ENCODE measurements at regions not wholly inside any gene's neighbourhood (a gene's known extent, or its start where the extent isn't known, plus 50 kb on each side); places are given as distances from the start of the nearest gene placed in this dataset.
A peak's percentile ranks its signal among the peaks of the same experiment; 100 is the strongest.

GRCh38 chr6:28597924-28598722 lies 72.4 kb downstream of the GPX5 start:
- H3F3A ChIP-seq (ENCODE audit: insufficient read depth) = peaks cover 6% of the 10 kb centered on the region; the same call in 1 of the 2 replicates
- H3K36me3 ChIP-seq (ENCODE audit: low read depth) = no peaks in the 10 kb centered on the region
- H3K4me3 ChIP-seq = peak overlapping the region; percentile 70
- peaks cover 3% of the 10 kb centered on the region; the same call in 1 of the 2 replicates for H3K4me1 ChIP-seq (ENCODE audit: insufficient read depth)
- peak overlapping the region; percentile 83 for H2AFZ ChIP-seq
- H3K27me3 ChIP-seq (replicated peaks; ENCODE audit: insufficient read depth) = no peaks in the 10 kb centered on the region
- H3K9me2 ChIP-seq (ENCODE audit: insufficient read depth) = no peaks in the 10 kb centered on the region
- H3K9me3 ChIP-seq (ENCODE audit: low read depth) = no peaks in the 10 kb centered on the region
- in situ Hi-C loops (cut with MboI) = no loop called here
- H3K79me2 ChIP-seq (ENCODE audit: insufficient read depth) = no peaks in the 10 kb centered on the region
- peak overlapping the region; percentile 78 for H3K4me2 ChIP-seq (ENCODE audit: unreplicated experiment)
- no peak overlapping the region for H3K27ac ChIP-seq
- DNase-seq = peak; percentile 17
- TF ChIP-seq EZH2phosphoT487 (IDR thresholded peaks at IDR 0.05; ENCODE audit: insufficient read depth, low read depth) = no peak
- TF ChIP-seq EZH2 (IDR thresholded peaks at IDR 0.05; ENCODE audit: insufficient read depth, poor library complexity, severe bottlenecking) = no peak
- no peaks in the 10 kb centered on the region for H4K20me1 ChIP-seq (ENCODE audit: insufficient read depth)
- 31 to 35% methylated on average over 13 of the region's 13 CpGs for WGBS, 2 experiments (ENCODE audit: low coverage in 1 of 2, low lambda C conversion rate in 2 of 2, missing lambda C conversion rate in 2 of 2)
- H3K9ac ChIP-seq = peak overlapping the region; percentile 29; the same call in 1 of the 2 replicates

DNA sequence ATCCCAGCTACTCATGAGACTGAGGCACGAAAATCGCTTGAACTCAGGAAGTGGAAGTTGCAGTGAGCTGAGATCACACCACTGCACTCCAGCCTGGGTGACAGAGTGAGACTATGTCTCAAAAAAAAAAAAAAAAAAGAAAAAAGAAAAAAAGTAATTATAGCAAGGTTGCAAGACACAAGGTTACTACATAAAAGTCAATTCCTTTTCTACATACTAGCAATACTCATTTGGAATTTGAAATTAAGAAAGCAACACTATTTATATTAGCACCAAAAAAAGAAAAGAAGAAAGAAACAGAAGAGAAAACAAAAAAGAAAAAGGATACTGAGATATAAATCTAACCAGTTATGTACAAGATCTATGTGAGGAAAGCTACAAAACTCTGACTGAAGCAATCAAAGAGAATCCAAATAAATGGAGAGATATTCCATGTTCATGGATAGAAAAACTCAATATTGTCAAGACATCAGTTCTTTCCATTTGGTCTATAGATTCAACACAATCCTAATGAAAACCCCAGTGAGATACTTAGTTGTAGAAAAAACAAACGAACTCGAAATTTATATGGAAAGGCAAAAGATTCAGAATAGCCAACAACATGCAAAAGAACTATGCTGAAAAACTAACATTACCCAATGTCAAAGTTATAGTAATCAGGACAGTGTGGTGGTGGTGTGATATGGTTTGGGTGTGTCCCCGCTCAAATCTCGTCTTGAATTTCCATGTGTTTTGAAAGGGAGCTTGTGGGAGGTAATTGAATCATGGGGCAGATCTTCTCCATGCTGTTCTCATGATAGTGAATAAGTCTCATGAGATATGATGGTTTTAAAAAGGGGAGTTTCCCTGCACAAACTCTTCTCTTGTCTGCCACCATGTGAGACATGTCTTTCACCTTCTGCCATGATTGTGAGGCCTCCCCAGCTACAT lies 73.3 kb downstream of the GPX5 start:
- TF ChIP-seq EZH2 (IDR thresholded peaks at IDR 0.05; ENCODE audit: insufficient read depth, poor library complexity, severe bottlenecking) (no peak), EZH2phosphoT487 (IDR thresholded peaks at IDR 0.05; ENCODE audit: insufficient read depth, low read depth) (no peak)
- no peak overlapping the region for H3K27ac ChIP-seq
- no peaks in the 10 kb centered on the region for H3K36me3 ChIP-seq (ENCODE audit: low read depth)
- no peak overlapping the region for H3K4me3 ChIP-seq
- no peak overlapping the region for H2AFZ ChIP-seq
- H4K20me1 ChIP-seq (ENCODE audit: insufficient read depth) = no peaks in the 10 kb centered on the region
- 39 to 42% methylated on average over 6 of the region's 6 CpGs for whole genome bisulfite sequencing, 2 experiments (ENCODE audit: low coverage in 1 of 2, low lambda C conversion rate in 2 of 2, missing lambda C conversion rate in 2 of 2)
- no peak overlapping the region for H3K4me2 ChIP-seq (ENCODE audit: unreplicated experiment)
- H3K79me2 ChIP-seq (ENCODE audit: insufficient read depth) = no peaks in the 10 kb centered on the region
- peaks cover 6% of the 10 kb centered on the region; the same call in 1 of the 2 replicates for H3F3A ChIP-seq (ENCODE audit: insufficient read depth)
- no peaks in the 10 kb centered on the region for H3K9me3 ChIP-seq (ENCODE audit: low read depth)
- no peaks in the 10 kb centered on the region for H3K9me2 ChIP-seq (ENCODE audit: insufficient read depth)
- H3K27me3 ChIP-seq (replicated peaks; ENCODE audit: insufficient read depth) = no peaks in the 10 kb centered on the region
- peaks cover 3% of the 10 kb centered on the region; the same call in 1 of the 2 replicates for H3K4me1 ChIP-seq (ENCODE audit: insufficient read depth)
- in situ Hi-C loops (cut with MboI) = no loop called here
- H3K9ac ChIP-seq = no peak overlapping the region
- DNase-seq = no peak

- Histone ChIP-seq H3F3A (ENCODE audit: insufficient read depth) (peaks cover 6% of the 10 kb centered on the region; the same call in 1 of the 2 replicates), H3K4me2 (ENCODE audit: unreplicated experiment) (no peak overlapping the region), H2AFZ (no peak overlapping the region), H3K27ac (no peak overlapping the region), H3K4me1 (ENCODE audit: insufficient read depth) (peaks cover 3% of the 10 kb centered on the region; the same call in 1 of the 2 replicates), H3K79me2 (ENCODE audit: insufficient read depth) (no peaks in the 10 kb centered on the region), H3K36me3 (ENCODE audit: low read depth) (no peaks in the 10 kb centered on the region), H3K4me3 (no peak overlapping the region), H3K27me3 (replicated peaks; ENCODE audit: insufficient read depth) (no peaks in the 10 kb centered on the region), H3K9me2 (ENCODE audit: insufficient read depth) (no peaks in the 10 kb centered on the region), H3K9ac (no peak overlapping the region), H3K9me3 (ENCODE audit: low read depth) (no peaks in the 10 kb centered on the region), H4K20me1 (ENCODE audit: insufficient read depth) (no peaks in the 10 kb centered on the region)
- WGBS, 2 experiments (ENCODE audit: low coverage in 1 of 2, low lambda C conversion rate in 2 of 2, missing lambda C conversion rate in 2 of 2) = 66 to 67% methylated on average over 7 of the region's 7 CpGs
- DNase-seq = no peak
- TF ChIP-seq EZH2phosphoT487 (IDR thresholded peaks at IDR 0.05; ENCODE audit: insufficient read depth, low read depth) = no peak
- TF ChIP-seq EZH2 (IDR thresholded peaks at IDR 0.05; ENCODE audit: insufficient read depth, poor library complexity, severe bottlenecking) = no peak
- in situ Hi-C loops (cut with MboI) = no loop called here
These were observed 74.6 kb downstream of the GPX5 start for GRCh38 chr6:28600245-28600644.

DNA sequence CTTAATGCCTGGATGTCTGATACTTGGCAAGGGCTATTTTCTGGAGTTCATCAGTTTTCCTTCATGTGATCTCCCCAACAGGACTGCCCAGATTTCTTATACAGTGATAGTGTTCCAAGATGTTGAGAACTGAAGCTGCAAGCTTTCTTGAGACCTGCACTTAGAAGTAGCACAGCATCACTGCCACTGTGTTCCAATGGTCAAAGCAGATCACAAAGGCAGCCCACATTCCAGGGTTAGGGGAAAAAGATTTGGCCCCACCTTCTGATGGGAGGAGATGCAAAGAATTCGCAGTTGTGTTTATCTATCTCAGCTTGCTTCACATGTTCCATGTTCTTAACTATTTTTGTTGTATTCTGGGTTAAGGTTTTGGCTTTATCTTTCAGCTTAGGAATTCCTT lies 78.2 kb downstream of the GPX5 start:
- no peaks in the 10 kb centered on the region for H3K9me2 ChIP-seq (ENCODE audit: insufficient read depth)
- no peaks in the 10 kb centered on the region for H3F3A ChIP-seq (ENCODE audit: insufficient read depth)
- H3K79me2 ChIP-seq (ENCODE audit: insufficient read depth) = no peaks in the 10 kb centered on the region
- no peak overlapping the region for H3K9ac ChIP-seq
- no peak overlapping the region for H2AFZ ChIP-seq
- in situ Hi-C loops (cut with MboI) = no loop called here
- no peaks in the 10 kb centered on the region for H3K4me1 ChIP-seq (ENCODE audit: insufficient read depth)
- H4K20me1 ChIP-seq (ENCODE audit: insufficient read depth) = no peaks in the 10 kb centered on the region
- H3K27ac ChIP-seq = no peak overlapping the region
- H3K4me2 ChIP-seq (ENCODE audit: unreplicated experiment) = no peak overlapping the region
- no peaks in the 10 kb centered on the region for H3K36me3 ChIP-seq (ENCODE audit: low read depth)
- no peak for DNase-seq
- 17 to 35% methylated on average over 1 of the region's 1 CpG for WGBS, 2 experiments (ENCODE audit: low coverage in 1 of 2, low lambda C conversion rate in 2 of 2, missing lambda C conversion rate in 2 of 2)
- no peaks in the 10 kb centered on the region for H3K27me3 ChIP-seq (replicated peaks; ENCODE audit: insufficient read depth)
- H3K4me3 ChIP-seq = no peak overlapping the region
- H3K9me3 ChIP-seq (ENCODE audit: low read depth) = no peaks in the 10 kb centered on the region
- TF ChIP-seq EZH2 (IDR thresholded peaks at IDR 0.05; ENCODE audit: insufficient read depth, poor library complexity, severe bottlenecking) = no peak
- TF ChIP-seq EZH2phosphoT487 (IDR thresholded peaks at IDR 0.05; ENCODE audit: insufficient read depth, low read depth) = no peak

Measured in GM23248 (cell line).